Stimulated activated CD8-positive, alpha-beta memory T cell treated with anti-CD3 and anti-CD28 coated beads, Interleukin-7, amount 100 ng/mL, for 24 hours (primary cell): ENCODE measurements at regions not wholly inside any gene's neighbourhood (a gene's known extent, or its start where the extent isn't known, plus 50 kb on each side); places are given as distances from the start of the nearest gene placed in this dataset.

Experiments used
- DNase-seq: peaks from one replicate; pipeline ENCODE4 v3.0.0-alpha.2; 2020; ENCODE audit warnings: low read depth

- DNase-seq: no peak
These were observed 150.2 kb downstream of the MACROH2A1 start for GRCh38 chr5:135248801-135249231.

GRCh38 chr5:135246923-135247795 lies 151.9 kb downstream of the MACROH2A1 start:
- DNase-seq: no peak

- DNase-seq: no peak
These were observed 152.5 kb downstream of the MACROH2A1 start for GRCh38 chr5:135246605-135246922.

- DNase-seq: no peak
These were observed 153.2 kb downstream of the MACROH2A1 start for GRCh38 chr5:135245521-135246499.

- DNase-seq: no peak
These were observed 154.4 kb downstream of the MACROH2A1 start for GRCh38 chr5:135244620-135245021.

- DNase-seq: no peak
These were observed 155.3 kb downstream of the MACROH2A1 start for GRCh38 chr5:135243556-135244285.

- no peak for DNase-seq
These were observed 156.0 kb downstream of the MACROH2A1 start for GRCh38 chr5:135242866-135243555.

- DNase-seq: no peak
These were observed 156.8 kb downstream of the MACROH2A1 start for GRCh38 chr5:135242021-135242865.

- DNase-seq: no peak
These were observed 157.5 kb downstream of the MACROH2A1 start for GRCh38 chr5:135241536-135241935.

GRCh38 chr5:135240781-135241360 lies 158.2 kb downstream of the MACROH2A1 start:
- DNase-seq: no peak

- DNase-seq: no peak
These were observed 158.8 kb downstream of the MACROH2A1 start for GRCh38 chr5:135240283-135240633.

- DNase-seq: no peak
These were observed 159.4 kb downstream of the MACROH2A1 start for GRCh38 chr5:135239453-135240282.

- no peak for DNase-seq
These were observed 160.2 kb downstream of the MACROH2A1 start for GRCh38 chr5:135238622-135239452.

GRCh38 chr5:135237748-135238103 lies 161.3 kb downstream of the MACROH2A1 start:
- DNase-seq: no peak

- DNase-seq: no peak
These were observed 161.9 kb downstream of the MACROH2A1 start for GRCh38 chr5:135236908-135237747.

- no peak for DNase-seq
These were observed 162.7 kb downstream of the MACROH2A1 start for GRCh38 chr5:135236228-135236907.
